ENCODE measurements at regions not wholly inside any gene's neighbourhood (a gene's known extent, or its start where the extent isn't known, plus 50 kb on each side); places are given as distances from the start of the nearest gene placed in this dataset.

DNA sequence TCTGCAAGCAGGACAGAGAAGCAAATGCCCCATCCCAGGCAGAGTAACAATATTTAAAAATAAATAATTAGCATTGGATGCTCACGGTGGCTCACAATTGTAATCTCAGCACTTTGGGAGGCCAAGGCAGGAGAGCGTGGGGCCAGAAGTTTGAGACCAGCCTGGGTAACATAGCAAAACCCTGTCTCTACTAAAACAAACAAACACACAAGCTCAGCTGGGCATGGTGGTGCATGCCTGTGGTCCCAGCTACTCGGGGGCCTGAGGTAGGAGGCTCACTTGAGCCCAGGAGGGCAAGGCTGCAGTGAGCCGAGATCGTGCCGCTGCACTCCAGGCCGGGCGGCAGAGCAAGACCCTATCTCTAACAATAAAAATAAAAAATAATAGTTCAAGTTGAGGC lies 74.7 kb upstream of the NCOR2 start:
- Histone ChIP-seq H3K9ac (ENCODE audit: low read depth in 1 of 2, low read length in 2 of 2) (no peak overlapping the region), H3K9me3 (ENCODE audit: control insufficient read depth in 1 of 2, low read length in 2 of 2) (no peaks in the 10 kb centered on the region), H3K36me3 (ENCODE audit: control insufficient read depth in 1 of 2, insufficient read depth in 2 of 2, low read length in 2 of 2) (no peaks in the 10 kb centered on the region), H3K4me1 (ENCODE audit: control insufficient read depth in 1 of 2, insufficient read depth in 2 of 2, low read length in 2 of 2) (peaks cover 5 to 12% of the 10 kb centered on the region in 2 donors), H3K27me3 (ENCODE audit: control insufficient read depth in 1 of 2, insufficient read depth in 2 of 2, low read length in 2 of 2) (peaks cover 0 to 2% of the 10 kb centered on the region in 2 donors), H3K27ac (ENCODE audit: low read depth, low read length) (no peak overlapping the region), H3K4me3 (ENCODE audit: low read depth in 1 of 2, low read length in 2 of 2) (no peak overlapping the region)

DNA sequence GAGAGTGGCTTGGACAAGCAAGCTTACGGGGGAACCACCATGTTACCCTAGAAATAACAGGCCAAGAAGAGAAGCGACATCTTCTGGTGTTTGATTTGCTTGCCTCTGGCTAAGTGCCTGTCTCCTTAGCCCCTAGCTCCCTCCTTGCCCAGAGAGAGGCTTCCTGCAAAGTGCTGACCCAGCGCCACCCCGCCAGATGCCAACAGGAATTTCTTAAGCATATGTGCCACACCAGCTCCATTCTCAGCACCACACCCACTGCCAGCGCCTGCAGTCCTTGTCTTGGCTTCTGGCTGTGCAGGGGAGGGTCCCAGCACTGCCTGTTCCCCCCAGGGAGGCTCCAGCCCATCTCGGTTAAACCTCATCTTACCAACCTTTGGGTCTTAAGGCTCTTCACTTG lies 74.2 kb upstream of the NCOR2 start:
- Histone ChIP-seq H3K4me3 (ENCODE audit: low read depth in 1 of 2, low read length in 2 of 2) (no peak overlapping the region), H3K27ac (ENCODE audit: low read depth, low read length) (no peak overlapping the region), H3K9me3 (ENCODE audit: control insufficient read depth in 1 of 2, low read length in 2 of 2) (no peaks in the 10 kb centered on the region), H3K36me3 (ENCODE audit: control insufficient read depth in 1 of 2, insufficient read depth in 2 of 2, low read length in 2 of 2) (no peaks in the 10 kb centered on the region), H3K27me3 (ENCODE audit: control insufficient read depth in 1 of 2, insufficient read depth in 2 of 2, low read length in 2 of 2) (peaks cover 0 to 2% of the 10 kb centered on the region in 2 donors), H3K9ac (ENCODE audit: low read depth in 1 of 2, low read length in 2 of 2) (no peak overlapping the region), H3K4me1 (ENCODE audit: control insufficient read depth in 1 of 2, insufficient read depth in 2 of 2, low read length in 2 of 2) (peaks cover 8 to 12% of the 10 kb centered on the region in 2 donors)

DNA sequence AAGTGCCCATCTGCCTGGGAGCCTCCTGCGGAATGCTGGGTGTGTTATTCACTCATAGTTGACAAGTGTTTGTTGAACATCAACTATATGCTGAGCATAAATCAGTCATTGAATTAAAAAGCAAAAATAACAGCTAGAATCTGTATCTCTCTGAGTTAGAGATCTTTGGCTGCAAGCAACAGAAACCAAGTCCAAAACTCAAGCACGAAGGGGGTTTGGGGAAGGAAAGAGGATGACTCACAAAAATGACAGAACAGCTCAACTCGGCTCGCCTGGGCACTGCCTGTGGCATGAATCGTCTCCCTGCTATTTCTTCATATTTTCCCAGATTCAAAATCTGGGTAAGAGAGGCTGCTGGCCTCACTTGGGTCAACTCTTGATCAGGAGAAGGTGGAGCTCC lies 72.6 kb upstream of the NCOR2 start:
- Histone ChIP-seq H3K4me3 (ENCODE audit: low read depth in 1 of 2, low read length in 2 of 2) (no peak overlapping the region), H3K27me3 (ENCODE audit: control insufficient read depth in 1 of 2, insufficient read depth in 2 of 2, low read length in 2 of 2) (peaks cover 0 to 2% of the 10 kb centered on the region in 2 donors), H3K9me3 (ENCODE audit: control insufficient read depth in 1 of 2, low read length in 2 of 2) (no peaks in the 10 kb centered on the region), H3K4me1 (ENCODE audit: control insufficient read depth in 1 of 2, insufficient read depth in 2 of 2, low read length in 2 of 2) (peaks cover 8 to 12% of the 10 kb centered on the region in 2 donors), H3K36me3 (ENCODE audit: control insufficient read depth in 1 of 2, insufficient read depth in 2 of 2, low read length in 2 of 2) (no peaks in the 10 kb centered on the region), H3K9ac (ENCODE audit: low read depth in 1 of 2, low read length in 2 of 2) (no peak overlapping the region), H3K27ac (ENCODE audit: low read depth, low read length) (no peak overlapping the region)

DNA sequence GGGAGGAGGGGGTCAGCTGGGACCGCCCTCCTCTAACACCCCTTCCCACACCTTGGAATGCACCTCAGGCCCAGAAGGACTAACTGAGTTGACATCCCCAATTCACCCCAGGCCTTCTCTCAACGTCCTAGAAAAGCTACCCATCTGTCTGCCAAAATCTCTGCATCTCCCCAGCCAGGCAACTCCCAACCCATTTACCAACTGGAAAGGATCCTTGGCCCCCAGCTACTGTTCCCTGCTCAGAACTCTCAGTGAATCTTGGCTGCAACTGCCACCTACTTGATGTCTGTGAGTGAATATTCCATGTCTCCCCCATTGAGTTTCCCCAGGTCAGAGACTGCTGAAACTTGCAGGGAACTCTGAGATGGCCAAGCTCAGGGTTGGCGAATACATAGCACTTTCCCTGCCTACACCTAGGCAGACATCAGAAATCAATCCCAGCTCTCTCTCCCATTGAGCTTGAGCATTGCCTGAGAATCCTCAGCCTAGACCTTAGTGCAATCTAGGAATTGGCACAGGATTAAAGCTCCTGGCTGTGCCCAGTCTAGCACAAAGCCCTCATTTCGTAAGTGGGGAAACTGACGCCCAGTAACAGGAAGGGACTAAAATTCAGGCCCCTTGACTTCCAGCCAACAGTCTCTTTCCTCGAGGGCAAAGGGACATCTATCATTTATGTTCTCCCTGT lies 71.9 kb upstream of the NCOR2 start:
- no peak overlapping the region for H3K4me3 ChIP-seq (ENCODE audit: low read depth in 1 of 2, low read length in 2 of 2)
- no peaks in the 10 kb centered on the region for H3K36me3 ChIP-seq (ENCODE audit: control insufficient read depth in 1 of 2, insufficient read depth in 2 of 2, low read length in 2 of 2)
- H3K27me3 ChIP-seq (ENCODE audit: control insufficient read depth in 1 of 2, insufficient read depth in 2 of 2, low read length in 2 of 2) = peaks cover 0 to 2% of the 10 kb centered on the region in 2 donors
- H3K4me1 ChIP-seq (ENCODE audit: control insufficient read depth in 1 of 2, insufficient read depth in 2 of 2, low read length in 2 of 2) = peaks cover 8 to 12% of the 10 kb centered on the region in 2 donors
- no peak overlapping the region for H3K9ac ChIP-seq (ENCODE audit: low read depth in 1 of 2, low read length in 2 of 2)
- no peaks in the 10 kb centered on the region for H3K9me3 ChIP-seq (ENCODE audit: control insufficient read depth in 1 of 2, low read length in 2 of 2)
- H3K27ac ChIP-seq (ENCODE audit: low read depth, low read length) = no peak overlapping the region

DNA sequence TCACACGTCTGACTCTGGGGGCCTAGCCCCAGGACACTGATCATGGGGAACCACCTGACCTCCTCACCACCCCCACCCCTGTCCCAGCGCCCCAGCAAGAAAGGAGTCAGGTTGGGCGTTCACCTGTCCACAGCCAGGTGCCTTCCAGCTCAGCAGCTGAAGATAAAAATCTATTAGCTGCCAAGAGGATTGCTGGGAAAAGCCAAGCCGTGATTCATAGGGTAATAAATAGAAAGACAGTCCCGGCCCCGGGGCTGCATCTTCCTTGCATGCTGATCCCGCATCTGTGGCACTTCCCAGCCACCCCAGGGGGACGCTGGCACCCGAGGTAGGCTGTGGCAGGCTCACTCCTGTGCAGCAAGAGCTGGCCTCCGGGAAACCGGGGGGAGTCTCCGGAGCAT lies 70.2 kb upstream of the NCOR2 start:
- Histone ChIP-seq H3K27ac (ENCODE audit: low read depth, low read length) (no peak overlapping the region), H3K27me3 (ENCODE audit: control insufficient read depth in 1 of 2, insufficient read depth in 2 of 2, low read length in 2 of 2) (peaks cover 0 to 2% of the 10 kb centered on the region in 2 donors), H3K36me3 (ENCODE audit: control insufficient read depth in 1 of 2, insufficient read depth in 2 of 2, low read length in 2 of 2) (no peaks in the 10 kb centered on the region), H3K4me3 (ENCODE audit: low read depth in 1 of 2, low read length in 2 of 2) (no peak overlapping the region), H3K4me1 (ENCODE audit: control insufficient read depth in 1 of 2, insufficient read depth in 2 of 2, low read length in 2 of 2) (peaks cover 19 to 20% of the 10 kb centered on the region in 2 donors), H3K9me3 (ENCODE audit: control insufficient read depth in 1 of 2, low read length in 2 of 2) (no peaks in the 10 kb centered on the region), H3K9ac (ENCODE audit: low read depth in 1 of 2, low read length in 2 of 2) (no peak overlapping the region)

DNA sequence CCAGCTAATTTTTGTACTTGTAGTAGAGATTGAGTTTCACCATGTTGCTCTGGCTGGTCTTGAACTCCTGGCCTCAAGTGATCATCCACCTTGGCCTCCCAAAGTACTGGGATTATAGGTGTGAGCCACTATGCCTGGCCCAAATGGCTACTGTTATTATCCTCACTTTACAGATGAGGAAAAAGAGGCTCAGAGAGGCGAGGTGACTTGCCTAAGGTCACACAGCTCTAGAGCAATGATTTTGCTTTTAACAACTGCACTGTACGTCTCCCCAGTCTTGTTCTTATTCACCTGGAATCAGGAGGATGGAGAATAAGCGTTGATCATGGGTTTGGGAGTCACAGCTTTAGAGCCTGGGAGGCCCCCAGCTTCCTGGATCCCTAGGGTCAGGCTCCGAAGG lies 69.8 kb upstream of the NCOR2 start:
- Histone ChIP-seq H3K27ac (ENCODE audit: low read depth, low read length) (no peak overlapping the region), H3K4me1 (ENCODE audit: control insufficient read depth in 1 of 2, insufficient read depth in 2 of 2, low read length in 2 of 2) (peaks cover 20 to 23% of the 10 kb centered on the region in 2 donors), H3K9ac (ENCODE audit: low read depth in 1 of 2, low read length in 2 of 2) (no peak overlapping the region), H3K4me3 (ENCODE audit: low read depth in 1 of 2, low read length in 2 of 2) (no peak overlapping the region), H3K36me3 (ENCODE audit: control insufficient read depth in 1 of 2, insufficient read depth in 2 of 2, low read length in 2 of 2) (no peaks in the 10 kb centered on the region), H3K9me3 (ENCODE audit: control insufficient read depth in 1 of 2, low read length in 2 of 2) (no peaks in the 10 kb centered on the region), H3K27me3 (ENCODE audit: control insufficient read depth in 1 of 2, insufficient read depth in 2 of 2, low read length in 2 of 2) (peaks cover 0 to 2% of the 10 kb centered on the region in 2 donors)

DNA sequence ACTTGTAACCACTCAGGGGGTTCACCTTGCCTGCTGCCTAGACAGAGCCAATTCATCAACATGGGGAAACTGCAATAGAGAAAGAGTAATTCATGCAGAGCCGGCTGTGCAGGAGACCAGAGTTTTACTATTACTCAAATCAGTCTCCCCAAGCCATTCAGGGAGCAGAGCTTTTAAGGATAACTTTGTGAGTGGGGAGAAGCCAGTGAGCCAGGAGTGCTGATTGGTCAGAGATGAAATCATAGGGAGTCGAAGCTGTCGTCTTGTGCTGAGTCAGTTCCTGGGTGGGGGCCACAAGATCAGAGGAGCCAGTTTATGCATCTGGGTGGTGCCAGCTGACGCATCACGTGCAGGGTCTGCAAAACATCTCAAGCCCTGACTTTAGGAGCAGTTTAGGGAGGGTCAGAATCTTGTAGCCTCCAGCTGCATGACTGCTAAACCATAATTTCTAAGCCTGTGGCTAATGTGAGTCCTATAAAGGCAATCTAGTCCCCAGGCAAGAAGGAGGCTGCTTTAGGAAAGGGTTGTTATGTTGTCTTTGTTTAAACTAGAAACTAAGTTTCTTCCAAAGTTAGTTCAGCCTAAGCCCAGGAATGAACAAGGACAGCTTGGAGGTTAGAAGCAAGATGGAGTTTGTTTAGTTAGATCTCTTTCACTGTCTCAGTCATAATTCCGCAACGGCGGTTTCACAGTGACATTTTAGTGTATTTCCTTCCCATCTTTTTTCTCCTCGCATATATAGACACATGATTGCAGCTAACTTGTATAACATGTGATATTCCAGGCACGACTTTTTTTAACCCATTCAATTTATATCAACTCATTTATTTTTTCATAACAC lies 68.9 kb upstream of the NCOR2 start:
- Histone ChIP-seq H3K4me3 (ENCODE audit: low read depth in 1 of 2, low read length in 2 of 2) (no peak overlapping the region), H3K27ac (ENCODE audit: low read depth, low read length) (no peak overlapping the region), H3K36me3 (ENCODE audit: control insufficient read depth in 1 of 2, insufficient read depth in 2 of 2, low read length in 2 of 2) (no peaks in the 10 kb centered on the region), H3K4me1 (ENCODE audit: control insufficient read depth in 1 of 2, insufficient read depth in 2 of 2, low read length in 2 of 2) (peaks cover 20 to 26% of the 10 kb centered on the region in 2 donors), H3K9ac (ENCODE audit: low read depth in 1 of 2, low read length in 2 of 2) (no peak overlapping the region), H3K9me3 (ENCODE audit: control insufficient read depth in 1 of 2, low read length in 2 of 2) (no peaks in the 10 kb centered on the region), H3K27me3 (ENCODE audit: control insufficient read depth in 1 of 2, insufficient read depth in 2 of 2, low read length in 2 of 2) (peaks cover 0 to 2% of the 10 kb centered on the region in 2 donors)

DNA sequence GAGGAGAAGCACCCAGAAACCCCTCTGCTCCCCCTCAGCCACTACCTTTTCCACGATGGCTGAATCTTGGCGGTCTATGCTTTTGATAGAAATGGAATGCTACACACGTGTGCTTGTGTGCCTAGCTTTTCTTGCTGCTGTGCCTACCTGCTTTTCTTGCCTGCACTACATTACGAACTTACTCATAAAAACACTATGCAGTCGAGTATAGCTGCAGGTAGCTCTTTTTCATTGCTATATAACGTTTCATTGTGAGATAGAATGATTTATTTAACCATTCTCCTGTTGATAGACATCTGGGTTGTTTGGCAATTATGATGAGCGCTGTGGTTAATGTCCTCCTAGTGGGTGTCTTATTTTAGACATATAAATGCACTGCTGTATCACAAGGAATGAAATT lies 67.9 kb upstream of the NCOR2 start:
- peaks cover 20 to 26% of the 10 kb centered on the region in 2 donors for H3K4me1 ChIP-seq (ENCODE audit: control insufficient read depth in 1 of 2, insufficient read depth in 2 of 2, low read length in 2 of 2)
- no peaks in the 10 kb centered on the region for H3K9me3 ChIP-seq (ENCODE audit: control insufficient read depth in 1 of 2, low read length in 2 of 2)
- no peak overlapping the region for H3K4me3 ChIP-seq (ENCODE audit: low read depth in 1 of 2, low read length in 2 of 2)
- H3K27ac ChIP-seq (ENCODE audit: low read depth, low read length) = no peak overlapping the region
- peaks cover 0 to 2% of the 10 kb centered on the region in 2 donors for H3K27me3 ChIP-seq (ENCODE audit: control insufficient read depth in 1 of 2, insufficient read depth in 2 of 2, low read length in 2 of 2)
- no peak overlapping the region for H3K9ac ChIP-seq (ENCODE audit: low read depth in 1 of 2, low read length in 2 of 2)
- H3K36me3 ChIP-seq (ENCODE audit: control insufficient read depth in 1 of 2, insufficient read depth in 2 of 2, low read length in 2 of 2) = no peaks in the 10 kb centered on the region

DNA sequence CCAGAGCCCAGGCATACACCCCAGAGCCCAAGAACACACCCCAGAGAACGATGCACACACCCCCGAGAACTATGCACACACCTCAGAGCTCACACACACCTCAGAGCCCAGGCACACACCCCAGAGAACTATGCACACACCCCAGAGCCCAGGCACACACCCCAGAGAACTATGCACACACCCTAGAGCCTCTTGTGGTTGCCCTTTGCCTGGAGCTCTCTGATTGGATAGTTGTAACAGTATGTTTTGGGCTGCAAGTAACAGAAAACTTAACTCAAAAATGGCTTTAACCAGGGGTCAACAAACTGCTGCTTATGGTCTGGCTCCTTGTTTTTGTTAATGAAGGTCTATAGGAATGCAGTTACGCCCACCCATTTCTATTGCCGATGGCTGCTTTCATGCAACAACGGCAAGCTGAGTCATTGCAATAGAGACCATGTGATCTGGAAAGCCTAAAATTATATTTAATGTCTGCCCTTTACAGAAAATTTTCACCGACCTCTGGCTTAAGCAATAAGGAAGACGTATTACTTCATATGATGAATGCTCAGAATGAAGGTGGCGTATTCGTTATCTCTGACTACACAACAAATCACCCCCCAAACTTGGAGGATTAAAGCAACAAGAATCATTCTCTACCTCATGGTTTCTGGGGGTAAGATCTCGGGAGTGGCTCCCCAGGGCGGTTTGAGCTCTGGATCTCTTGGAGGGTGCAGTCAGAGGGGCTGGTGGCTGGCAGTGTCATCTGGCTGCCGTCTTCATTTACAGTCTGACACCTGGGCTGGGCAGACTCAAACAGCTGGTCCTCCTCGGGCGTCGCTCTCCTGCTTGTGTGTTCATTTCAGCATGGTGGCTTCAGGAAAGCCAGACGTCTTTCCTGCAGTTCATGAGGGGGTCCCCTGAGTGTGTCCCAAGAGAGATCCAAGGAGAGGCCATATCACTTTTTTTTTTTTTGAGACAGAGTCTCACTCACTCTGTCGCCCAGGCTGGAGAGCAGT lies 66.3 kb upstream of the NCOR2 start:
- Histone ChIP-seq H3K4me1 (ENCODE audit: control insufficient read depth in 1 of 2, insufficient read depth in 2 of 2, low read length in 2 of 2) (peaks cover 12 to 26% of the 10 kb centered on the region in 2 donors), H3K9me3 (ENCODE audit: control insufficient read depth in 1 of 2, low read length in 2 of 2) (no peaks in the 10 kb centered on the region), H3K9ac (ENCODE audit: low read depth in 1 of 2, low read length in 2 of 2) (no peak overlapping the region), H3K4me3 (ENCODE audit: low read depth in 1 of 2, low read length in 2 of 2) (no peak overlapping the region), H3K27ac (ENCODE audit: low read depth, low read length) (no peak overlapping the region), H3K36me3 (ENCODE audit: control insufficient read depth in 1 of 2, insufficient read depth in 2 of 2, low read length in 2 of 2) (no peaks in the 10 kb centered on the region), H3K27me3 (ENCODE audit: control insufficient read depth in 1 of 2, insufficient read depth in 2 of 2, low read length in 2 of 2) (no peaks in the 10 kb centered on the region)
